Neural progenitor cell (in vitro differentiated cells): ENCODE measurements at regions not wholly inside any gene's neighbourhood (a gene's known extent, or its start where the extent isn't known, plus 50 kb on each side); places are given as distances from the start of the nearest gene placed in this dataset.

Experiments used
- DNase-seq: peaks from one replicate; pipeline ENCODE4 v3.0.0-alpha.2; 2016; ENCODE audit warnings: low spot score
- H2AFZ ChIP-seq: fragments of 200-600 bp; sonication (generic); replicated peaks from 2 replicates; pipeline ENCODE4 v1.6.1; 2016; ENCODE audit warnings: antibody characterized with exemption
- H3F3A ChIP-seq: fragments of 200-600 bp; sonication (generic); 2 replicates; pipeline ENCODE4 v1.6.1; 2016; ENCODE audit warnings: antibody characterized with exemption, low read depth
- H3K27ac ChIP-seq: fragments of 200-600 bp; sonication (generic); 2 replicates; pipeline ENCODE4 v1.5.1; 2016; ENCODE audit warnings: mild to moderate bottlenecking
- H3K27me3 ChIP-seq: fragments of 200-600 bp; sonication (generic); 2 replicates; pipeline ENCODE4 v1.6.1; 2016; ENCODE audit warnings: mild to moderate bottlenecking, moderate library complexity
- H3K36me3 ChIP-seq: fragments of 200-600 bp; sonication (generic); 2 replicates; pipeline ENCODE4 v1.5.1; 2016
- H3K4me1 ChIP-seq: fragments of 200-600 bp; sonication (generic); 2 replicates; pipeline ENCODE4 v1.6.1; 2016; ENCODE audit warnings: mixed run types
- H3K4me2 ChIP-seq: fragments of 200-600 bp; sonication (generic); 2 replicates; pipeline ENCODE4 v1.6.1; 2016
- H3K4me3 ChIP-seq: fragments of 200-600 bp; sonication (generic); 2 replicates; pipeline ENCODE4 v1.5.1; 2016
- H3K79me2 ChIP-seq: fragments of 200-600 bp; sonication (generic); 2 replicates; pipeline ENCODE4 v1.6.1; 2016; ENCODE audit warnings: low read depth
- H3K9ac ChIP-seq: fragments of 200-600 bp; sonication (generic); 2 replicates; pipeline ENCODE4 v1.6.1; 2016
- H3K9me3 ChIP-seq: fragments of 200-600 bp; sonication (generic); 2 replicates; pipeline ENCODE4 v1.5.1; 2016; ENCODE audit warnings: low read depth
- H4K20me1 ChIP-seq: fragments of 200-600 bp; sonication (generic); 2 replicates; pipeline ENCODE4 v1.6.1; 2016; ENCODE audit warnings: low read depth
- H3K27ac Mint-ChIP-seq: 3 replicates; pipeline ENCODE4 v1.8.0; 2021; ENCODE audit warnings: mixed read lengths
- H3K27me3 Mint-ChIP-seq: 2 replicates; pipeline ENCODE4 v1.8.0; 2022; ENCODE audit warnings: low read depth, mild to moderate bottlenecking, inconsistent platforms, moderate library complexity, mixed read lengths; ENCODE audit not compliant: insufficient read depth
- H3K36me3 Mint-ChIP-seq: 3 replicates; pipeline ENCODE4 v1.8.0; 2021; ENCODE audit warnings: mixed read lengths
- H3K4me1 Mint-ChIP-seq: 3 replicates; pipeline ENCODE4 v1.8.0; 2021; ENCODE audit warnings: mixed read lengths
- H3K4me3 Mint-ChIP-seq: 3 replicates; pipeline ENCODE4 v1.8.0; 2021; ENCODE audit warnings: mild to moderate bottlenecking, moderate library complexity, mixed read lengths
- H3K9me3 Mint-ChIP-seq: 3 replicates; pipeline ENCODE4 v1.8.0; 2020; ENCODE audit warnings: mixed read lengths
- CTCF ChIP-seq: fragments of 200-600 bp; sonication (generic); IDR thresholded peaks from 2 replicates; pipeline ENCODE4 v1.5.1; 2017; ENCODE audit warnings: antibody characterized with exemption, mild to moderate bottlenecking
- EZH2 ChIP-seq: fragments of 200-600 bp; sonication (generic); IDR thresholded peaks from 2 replicates; pipeline ENCODE4 v1.6.1; 2017; ENCODE audit warnings: antibody characterized with exemption, mild to moderate bottlenecking, moderate library complexity
- EZH2phosphoT487 ChIP-seq: fragments of 200-600 bp; sonication (generic); IDR thresholded peaks from 2 replicates; pipeline ENCODE4 v1.6.1; 2017; ENCODE audit warnings: antibody characterized with exemption

GRCh38 chr12:116474331-116474730 lies 84.8 kb upstream of the MAP1LC3B2 start:
- no peak overlapping the region for H3K27ac ChIP-seq
- no peaks in the 10 kb centered on the region for H3K36me3 ChIP-seq
- no peaks in the 10 kb centered on the region for H3K79me2 ChIP-seq
- no peaks in the 10 kb centered on the region for H3K27me3 ChIP-seq
- no peaks in the 10 kb centered on the region for H4K20me1 ChIP-seq
- no peaks in the 10 kb centered on the region for H3F3A ChIP-seq
- Mint-ChIP-seq H3K27me3 (peaks cover 6% of the 10 kb centered on the region), H3K4me1 (peaks cover 3% of the 10 kb centered on the region), H3K27ac (no peak overlapping the region), H3K9me3 (peaks cover 16% of the 10 kb centered on the region), H3K4me3 (no peak overlapping the region), H3K36me3 (peaks cover 3% of the 10 kb centered on the region)
- H3K9me3 ChIP-seq = no peaks in the 10 kb centered on the region
- no peak overlapping the region for H3K9ac ChIP-seq
- H2AFZ ChIP-seq = no peak overlapping the region
- H3K4me2 ChIP-seq = no peak overlapping the region
- no peak for TF ChIP-seq CTCF
- no peak for TF ChIP-seq EZH2phosphoT487
- no peaks in the 10 kb centered on the region for H3K4me1 ChIP-seq
- no peak overlapping the region for H3K4me3 ChIP-seq
- DNase-seq = no peak

GRCh38 chr12:116474899-116475298 lies 84.3 kb upstream of the MAP1LC3B2 start:
- H3K9ac ChIP-seq = no peak overlapping the region
- no peak overlapping the region for H2AFZ ChIP-seq
- peaks cover 6% of the 10 kb centered on the region for H3K27me3 Mint-ChIP-seq
- no peak for TF ChIP-seq EZH2
- TF ChIP-seq CTCF = no peak
- TF ChIP-seq EZH2phosphoT487 = no peak
- H3K36me3 Mint-ChIP-seq = peaks cover 3% of the 10 kb centered on the region
- H3K27ac Mint-ChIP-seq = no peak overlapping the region
- no peak overlapping the region for H3K27ac ChIP-seq
- peaks cover 18% of the 10 kb centered on the region for H3K9me3 Mint-ChIP-seq
- no peaks in the 10 kb centered on the region for H4K20me1 ChIP-seq
- no peaks in the 10 kb centered on the region for H3K4me1 ChIP-seq
- no peak for DNase-seq
- H3F3A ChIP-seq = no peaks in the 10 kb centered on the region
- no peak overlapping the region for H3K4me2 ChIP-seq
- H3K36me3 ChIP-seq = no peaks in the 10 kb centered on the region
- no peaks in the 10 kb centered on the region for H3K27me3 ChIP-seq
- H3K4me3 Mint-ChIP-seq = no peak overlapping the region
- no peaks in the 10 kb centered on the region for H3K9me3 ChIP-seq
- peaks cover 3% of the 10 kb centered on the region for H3K4me1 Mint-ChIP-seq
- H3K4me3 ChIP-seq = no peak overlapping the region
- H3K79me2 ChIP-seq = no peaks in the 10 kb centered on the region

GRCh38 chr12:116476227-116476822 lies 82.9 kb upstream of the MAP1LC3B2 start:
- no peaks in the 10 kb centered on the region for H3K79me2 ChIP-seq
- DNase-seq = no peak
- H3K4me2 ChIP-seq = no peak overlapping the region
- H3K9ac ChIP-seq = no peak overlapping the region
- H3K9me3 Mint-ChIP-seq = peaks cover 18% of the 10 kb centered on the region
- H2AFZ ChIP-seq = no peak overlapping the region
- TF ChIP-seq EZH2phosphoT487 = no peak
- no peak for TF ChIP-seq EZH2
- no peak for TF ChIP-seq CTCF
- H3K9me3 ChIP-seq = no peaks in the 10 kb centered on the region
- no peak overlapping the region for H3K27ac ChIP-seq
- H3K36me3 ChIP-seq = no peaks in the 10 kb centered on the region
- no peaks in the 10 kb centered on the region for H3K27me3 ChIP-seq
- H4K20me1 ChIP-seq = no peaks in the 10 kb centered on the region
- H3K4me3 Mint-ChIP-seq = no peak overlapping the region
- no peaks in the 10 kb centered on the region for H3K4me1 ChIP-seq
- H3K36me3 Mint-ChIP-seq = peaks cover 3% of the 10 kb centered on the region
- no peak overlapping the region for H3K27ac Mint-ChIP-seq
- peaks cover 8% of the 10 kb centered on the region for H3K27me3 Mint-ChIP-seq
- H3F3A ChIP-seq = no peaks in the 10 kb centered on the region
- peaks cover 8% of the 10 kb centered on the region for H3K4me1 Mint-ChIP-seq
- H3K4me3 ChIP-seq = no peak overlapping the region
